Endodermal cell (in vitro differentiated cells): ENCODE measurements at regions not wholly inside any gene's neighbourhood (a gene's known extent, or its start where the extent isn't known, plus 50 kb on each side); places are given as distances from the start of the nearest gene placed in this dataset.

Experiments used
- DNase-seq: peaks from one replicate; pipeline ENCODE4 v3.0.0-alpha.2; 2017
- H3K27ac ChIP-seq: 2 replicates; pipeline ENCODE4 v1.5.1; 2013; ENCODE audit warnings: mild to moderate bottlenecking, low read depth, low read length, moderate library complexity
- H3K27me3 ChIP-seq: 2 replicates; pipeline ENCODE4 v1.6.1; 2013; ENCODE audit warnings: mild to moderate bottlenecking, low read length, moderate library complexity; ENCODE audit not compliant: insufficient read depth, control insufficient read depth, poor library complexity, severe bottlenecking
- H3K36me3 ChIP-seq: 2 replicates; pipeline ENCODE4 v1.7.0; 2013; ENCODE audit warnings: mild to moderate bottlenecking, low read length, moderate library complexity; ENCODE audit not compliant: control insufficient read depth, insufficient read depth
- H3K4me1 ChIP-seq: one replicate; pipeline ENCODE4 v1.7.0; 2013; ENCODE audit warnings: low read length; ENCODE audit not compliant: control insufficient read depth, insufficient read depth
- H3K4me3 ChIP-seq: 2 replicates; pipeline ENCODE4 v1.5.1; 2013; ENCODE audit warnings: mild to moderate bottlenecking, low read length, moderate library complexity
- H3K9ac ChIP-seq: 2 replicates; pipeline ENCODE4 v1.6.1; 2013; ENCODE audit warnings: mild to moderate bottlenecking, low read length, moderate library complexity; ENCODE audit not compliant: poor library complexity, severe bottlenecking; ENCODE audit errors: extremely low read depth
- H3K9me3 ChIP-seq: 2 replicates; pipeline ENCODE4 v1.6.1; 2013; ENCODE audit warnings: mild to moderate bottlenecking, low read length, moderate library complexity; ENCODE audit not compliant: control insufficient read depth
- H3K27ac Mint-ChIP-seq: 2 replicates; pipeline ENCODE4 v1.8.0; 2020; ENCODE audit warnings: mixed read lengths
- H3K27me3 Mint-ChIP-seq: 2 replicates; pipeline ENCODE4 v1.8.0; 2021; ENCODE audit warnings: mild to moderate bottlenecking, mixed read lengths; ENCODE audit not compliant: insufficient read depth
- H3K36me3 Mint-ChIP-seq: 2 replicates; pipeline ENCODE4 v1.8.0; 2020; ENCODE audit warnings: low read depth, mixed read lengths
- H3K4me1 Mint-ChIP-seq: 2 replicates; pipeline ENCODE4 v1.8.0; 2020; ENCODE audit warnings: mixed read lengths
- H3K4me3 Mint-ChIP-seq: 2 replicates; pipeline ENCODE4 v1.8.0; 2020; ENCODE audit warnings: mild to moderate bottlenecking, moderate library complexity, mixed read lengths
- H3K9me3 Mint-ChIP-seq: 2 replicates; pipeline ENCODE4 v1.8.0; 2020; ENCODE audit warnings: mild to moderate bottlenecking, mixed read lengths
- CTCF ChIP-seq: fragments of 200-600 bp; sonication (generic); conservative IDR thresholded peaks from 2 replicates; pipeline ENCODE4 v1.5.0; 2021; ENCODE audit warnings: antibody characterized with exemption, mild to moderate bottlenecking
- WGBS, 2 experiments: methylation state at CpG; one replicate each; pipeline versions ENCODE4 v1.1.5 to v1.1.7; 2013; ENCODE audit warnings: missing lambda C conversion rate in 2 of 2, mixed read lengths in 1 of 2; ENCODE audit not compliant: insufficient coverage in 1 of 2, insufficient read length in 1 of 2; 5-methylcytosine and 5-hydroxymethylcytosine counted together

GRCh38 chr9:80326105-80326504, 754.3 kb downstream of the TLE4 start:
- TF ChIP-seq CTCF: no peak
- Histone ChIP-seq H3K27me3 (no peaks in the 10 kb centered on the region), H3K4me3 (no peak overlapping the region), H3K4me1 (peaks cover 1% of the 10 kb centered on the region), H3K9me3 (no peaks in the 10 kb centered on the region), H3K27ac (no peak overlapping the region), H3K9ac (no peak overlapping the region), H3K36me3 (no peaks in the 10 kb centered on the region)
- Mint-ChIP-seq H3K4me1 (no peaks in the 10 kb centered on the region), H3K36me3 (no peaks in the 10 kb centered on the region), H3K9me3 (no peaks in the 10 kb centered on the region), H3K4me3 (no peak overlapping the region), H3K27me3 (no peaks in the 10 kb centered on the region), H3K27ac (no peak overlapping the region)
- no peak for DNase-seq
- 95% methylated on average over 3 of the region's 3 CpGs for WGBS, 2 experiments

- no peak overlapping the region for H3K4me3 ChIP-seq
- WGBS, 2 experiments: 90 to 92% methylated on average over 2 to 3 of the region's 3 CpGs
- no peak for DNase-seq
- H3K9me3 ChIP-seq: no peaks in the 10 kb centered on the region
- Mint-ChIP-seq H3K4me3 (no peak overlapping the region), H3K27me3 (no peaks in the 10 kb centered on the region), H3K27ac (no peak overlapping the region), H3K4me1 (no peaks in the 10 kb centered on the region), H3K36me3 (no peaks in the 10 kb centered on the region), H3K9me3 (no peaks in the 10 kb centered on the region)
- H3K27me3 ChIP-seq: no peaks in the 10 kb centered on the region
- TF ChIP-seq CTCF: no peak
- no peak overlapping the region for H3K27ac ChIP-seq
- no peak overlapping the region for H3K9ac ChIP-seq
- H3K36me3 ChIP-seq: no peaks in the 10 kb centered on the region
- H3K4me1 ChIP-seq: peaks cover 4% of the 10 kb centered on the region
Measured at GRCh38 chr9:80320916-80321315, 749.2 kb downstream of the TLE4 start.

- Mint-ChIP-seq H3K4me1 (no peaks in the 10 kb centered on the region), H3K36me3 (no peaks in the 10 kb centered on the region), H3K4me3 (no peak overlapping the region), H3K9me3 (no peaks in the 10 kb centered on the region), H3K27ac (no peak overlapping the region), H3K27me3 (no peaks in the 10 kb centered on the region)
- H3K27me3 ChIP-seq: no peaks in the 10 kb centered on the region
- no peaks in the 10 kb centered on the region for H3K9me3 ChIP-seq
- peaks cover 4% of the 10 kb centered on the region for H3K4me1 ChIP-seq
- 91 to 100% methylated on average over 2 to 4 of the region's 4 CpGs for WGBS, 2 experiments
- no peak overlapping the region for H3K4me3 ChIP-seq
- no peaks in the 10 kb centered on the region for H3K36me3 ChIP-seq
- TF ChIP-seq CTCF: no peak
- no peak overlapping the region for H3K27ac ChIP-seq
- no peak overlapping the region for H3K9ac ChIP-seq
- DNase-seq: no peak
Measured at GRCh38 chr9:80320480-80320879, 748.7 kb downstream of the TLE4 start.
